ENCODE measurements at regions not wholly inside any gene's neighbourhood (a gene's known extent, or its start where the extent isn't known, plus 50 kb on each side); places are given as distances from the start of the nearest gene placed in this dataset.

DNA sequence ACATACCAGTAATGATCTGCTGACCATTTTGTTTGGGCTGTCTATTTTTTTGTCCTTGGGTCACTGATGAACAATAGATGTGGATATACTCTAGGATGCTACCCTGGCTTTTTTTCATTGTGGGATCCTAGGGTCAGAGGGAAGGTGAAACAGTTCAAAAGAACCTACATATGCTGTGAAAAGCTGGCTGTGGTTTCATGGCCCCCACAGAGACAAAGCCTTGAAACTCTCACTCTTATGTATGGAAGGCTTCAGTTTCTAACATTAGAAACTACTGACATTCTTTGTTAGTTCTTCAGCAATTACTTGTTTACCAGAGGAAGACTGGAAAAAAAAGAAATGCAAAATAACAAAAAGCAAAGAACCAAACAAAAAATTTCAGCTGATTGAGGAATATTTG lies 250.7 kb downstream of the FAT3 start:
- intact Hi-C loops (cut with DNase I; ENCODE audit: low total_unique reads) (no loop called here), in situ Hi-C loops (cut with MboI; ENCODE audit: low pct_ligation_motif_present in 1 of 4, low pct_unique_long_range_greater_than_20kb in 1 of 4, low sequenced_read_pairs in 3 of 4) (no loop called here)
- Histone ChIP-seq H3K27me3 (no peaks in the 10 kb centered on the region), H3K36me3 (no peaks in the 10 kb centered on the region), H3K4me3 (no peak overlapping the region), H3K4me1 (no peaks in the 10 kb centered on the region), H3K27ac (no peak overlapping the region), H3K9me3 (no peaks in the 10 kb centered on the region)
- TF ChIP-seq, protein P1, sequence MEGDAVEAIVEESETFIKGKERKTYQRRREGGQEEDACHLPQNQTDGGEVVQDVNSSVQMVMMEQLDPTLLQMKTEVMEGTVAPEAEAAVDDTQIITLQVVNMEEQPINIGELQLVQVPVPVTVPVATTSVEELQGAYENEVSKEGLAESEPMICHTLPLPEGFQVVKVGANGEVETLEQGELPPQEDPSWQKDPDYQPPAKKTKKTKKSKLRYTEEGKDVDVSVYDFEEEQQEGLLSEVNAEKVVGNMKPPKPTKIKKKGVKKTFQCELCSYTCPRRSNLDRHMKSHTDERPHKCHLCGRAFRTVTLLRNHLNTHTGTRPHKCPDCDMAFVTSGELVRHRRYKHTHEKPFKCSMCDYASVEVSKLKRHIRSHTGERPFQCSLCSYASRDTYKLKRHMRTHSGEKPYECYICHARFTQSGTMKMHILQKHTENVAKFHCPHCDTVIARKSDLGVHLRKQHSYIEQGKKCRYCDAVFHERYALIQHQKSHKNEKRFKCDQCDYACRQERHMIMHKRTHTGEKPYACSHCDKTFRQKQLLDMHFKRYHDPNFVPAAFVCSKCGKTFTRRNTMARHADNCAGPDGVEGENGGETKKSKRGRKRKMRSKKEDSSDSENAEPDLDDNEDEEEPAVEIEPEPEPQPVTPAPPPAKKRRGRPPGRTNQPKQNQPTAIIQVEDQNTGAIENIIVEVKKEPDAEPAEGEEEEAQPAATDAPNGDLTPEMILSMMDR (IDR thresholded peaks at IDR 0.05), result no peak
- no peak for TF ChIP-seq EP300 (IDR thresholded peaks at IDR 0.05; ENCODE audit: low read depth)
- no peak for TF ChIP-seq POLR2A (IDR thresholded peaks at IDR 0.05)
- no peak for TF ChIP-seq POLR2AphosphoS5 (IDR thresholded peaks at IDR 0.05)
- DNase-seq, result no peak

DNA sequence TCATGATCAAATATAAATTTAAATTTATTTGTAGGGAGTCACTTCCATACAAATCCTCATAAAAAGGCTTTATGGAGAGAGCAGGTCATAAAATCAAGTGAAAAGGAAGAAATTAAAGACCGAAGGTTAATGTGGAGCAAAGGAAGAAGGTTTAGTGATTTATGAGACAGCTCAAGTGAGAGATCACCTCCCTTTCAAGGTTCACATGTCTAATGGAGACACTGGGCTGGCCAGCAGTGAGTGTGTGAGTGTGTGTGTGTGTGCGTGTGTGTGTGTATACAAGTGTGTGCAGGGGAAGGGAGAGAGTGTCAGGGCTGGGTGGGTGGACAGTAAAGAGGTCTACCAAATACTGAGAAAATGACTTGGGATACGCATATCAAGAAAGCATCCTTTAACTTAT lies 251.2 kb downstream of the FAT3 start:
- Histone ChIP-seq H3K27ac (no peak overlapping the region), H3K4me1 (no peaks in the 10 kb centered on the region), H3K27me3 (no peaks in the 10 kb centered on the region), H3K36me3 (no peaks in the 10 kb centered on the region), H3K9me3 (no peaks in the 10 kb centered on the region), H3K4me3 (no peak overlapping the region)
- no peak for DNase-seq
- in situ Hi-C loops (cut with MboI; ENCODE audit: low pct_ligation_motif_present in 1 of 4, low pct_unique_long_range_greater_than_20kb in 1 of 4, low sequenced_read_pairs in 3 of 4) (no loop called here), intact Hi-C loops (cut with DNase I; ENCODE audit: low total_unique reads) (no loop called here)
- TF ChIP-seq, protein P1 (IDR thresholded peaks at IDR 0.05), result no peak
- TF ChIP-seq POLR2A (IDR thresholded peaks at IDR 0.05) (no peak), EP300 (IDR thresholded peaks at IDR 0.05; ENCODE audit: low read depth) (no peak), POLR2AphosphoS5 (IDR thresholded peaks at IDR 0.05) (no peak)
- WGBS, 2 donors (ENCODE audit: low coverage in 1 of 2), result 60 to 70% methylated on average over 3 of the region's 3 CpGs

DNA sequence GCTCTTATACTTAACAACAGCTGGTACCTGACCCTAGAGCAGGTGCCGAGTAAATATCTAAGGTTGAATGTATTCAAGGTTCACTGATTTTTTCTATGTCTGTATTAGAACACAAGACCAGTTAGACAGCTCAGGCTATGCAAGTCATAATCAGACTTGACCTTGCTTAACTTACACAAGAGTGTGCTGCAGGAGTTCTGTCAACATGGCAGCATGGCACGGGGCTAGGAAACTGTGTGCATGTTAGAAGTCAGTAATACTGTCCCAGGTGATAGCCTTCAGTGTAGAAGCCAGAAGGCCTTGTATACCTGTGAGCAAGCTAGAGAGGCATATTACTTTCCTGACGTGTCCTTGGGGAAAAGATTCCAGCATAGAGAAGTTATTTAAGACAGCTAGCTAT lies 253.1 kb downstream of the FAT3 start:
- intact Hi-C loops (cut with DNase I; ENCODE audit: low total_unique reads) (no loop called here), in situ Hi-C loops (cut with MboI; ENCODE audit: low pct_ligation_motif_present in 1 of 4, low pct_unique_long_range_greater_than_20kb in 1 of 4, low sequenced_read_pairs in 3 of 4) (no loop called here)
- no peak for DNase-seq
- TF ChIP-seq, protein P1 (IDR thresholded peaks at IDR 0.05), result no peak
- Histone ChIP-seq H3K4me1 (no peaks in the 10 kb centered on the region), H3K36me3 (no peaks in the 10 kb centered on the region), H3K9me3 (no peaks in the 10 kb centered on the region), H3K27ac (no peak overlapping the region), H3K4me3 (no peak overlapping the region), H3K27me3 (no peaks in the 10 kb centered on the region)
- WGBS, 2 donors (ENCODE audit: low coverage in 1 of 2), result 64 to 66% methylated on average over 2 to 3 of the region's 3 CpGs

DNA sequence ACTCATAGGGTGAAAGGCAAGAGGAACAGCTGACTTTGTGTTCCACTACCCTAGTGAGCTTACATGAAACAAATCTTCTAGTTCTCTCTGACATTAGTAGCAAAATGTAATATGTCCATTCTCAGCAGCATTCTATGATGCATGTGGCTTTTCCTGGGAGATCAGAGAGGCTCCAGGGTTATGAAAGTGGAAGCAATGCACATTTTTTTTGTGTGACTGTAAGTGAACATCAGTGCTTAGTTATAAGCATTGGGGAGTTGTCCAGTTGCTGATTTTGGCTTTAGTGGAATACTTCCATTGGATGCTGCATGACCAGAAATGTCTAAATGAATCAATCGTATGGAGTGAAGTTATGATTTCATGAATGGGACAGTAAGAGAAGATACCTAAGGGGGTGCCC lies 255.9 kb downstream of the FAT3 start:
- TF ChIP-seq POLR2A (IDR thresholded peaks at IDR 0.05), result no peak
- TF ChIP-seq EP300 (IDR thresholded peaks at IDR 0.05; ENCODE audit: low read depth), result no peak
- TF ChIP-seq POLR2AphosphoS5 (IDR thresholded peaks at IDR 0.05), result no peak
- TF ChIP-seq, protein P1 (IDR thresholded peaks at IDR 0.05), result no peak
- H3K4me1 ChIP-seq, result no peaks in the 10 kb centered on the region
- 91 to 100% methylated on average over 1 of the region's 1 CpG for WGBS, 2 donors (ENCODE audit: low coverage in 1 of 2)
- no peak overlapping the region for H3K4me3 ChIP-seq
- H3K36me3 ChIP-seq, result no peaks in the 10 kb centered on the region
- intact Hi-C loops (cut with DNase I; ENCODE audit: low total_unique reads) (loop anchor here (5.0 kb wide), 1 partner anchor 183 kb away; no protein-coding TSS in a partner anchor), in situ Hi-C loops (cut with MboI; ENCODE audit: low pct_ligation_motif_present in 1 of 4, low pct_unique_long_range_greater_than_20kb in 1 of 4, low sequenced_read_pairs in 3 of 4) (no loop called here)
- H3K27me3 ChIP-seq, result no peaks in the 10 kb centered on the region
- H3K9me3 ChIP-seq, result no peaks in the 10 kb centered on the region
- no peak overlapping the region for H3K27ac ChIP-seq
- DNase-seq, result no peak

All from transverse colon (tissue), 4 donors.